Muscle of leg (tissue), 3 donors: ENCODE measurements at regions not wholly inside any gene's neighbourhood (a gene's known extent, or its start where the extent isn't known, plus 50 kb on each side); places are given as distances from the start of the nearest gene placed in this dataset.

ENCODE experiments used
- DNase-seq: peaks from one replicate; pipeline ENCODE4 v3.0.0; 2013
- H3K27ac ChIP-seq: one replicate; pipeline ENCODE4 v1.5.1; 2013; ENCODE audit warnings: mild to moderate bottlenecking, low read length, control low read depth
- H3K27me3 ChIP-seq: one replicate; pipeline ENCODE4 v1.6.1; 2013; ENCODE audit warnings: low read length; ENCODE audit not compliant: control insufficient read depth, insufficient read depth
- H3K36me3 ChIP-seq: one replicate; pipeline ENCODE4 v1.6.1; 2013; ENCODE audit warnings: low read length; ENCODE audit not compliant: control insufficient read depth, insufficient read depth
- H3K4me1 ChIP-seq: one replicate; pipeline ENCODE4 v1.6.1; 2013; ENCODE audit warnings: low read length; ENCODE audit not compliant: control insufficient read depth, insufficient read depth
- H3K4me3 ChIP-seq: one replicate; pipeline ENCODE4 v1.5.1; 2013; ENCODE audit warnings: low read length, control low read depth
- H3K9me3 ChIP-seq: replicated peaks from 2 replicates; pipeline ENCODE4 v1.6.1; 2013; ENCODE audit warnings: low read depth, low read length; ENCODE audit not compliant: control insufficient read depth
- WGBS: methylation state at CpG from one replicate; pipeline ENCODE4 v1.1.5; 2013; ENCODE audit warnings: missing lambda C conversion rate; ENCODE audit not compliant: insufficient coverage; 5-methylcytosine and 5-hydroxymethylcytosine counted together

- Histone ChIP-seq H3K27me3 (no peaks in the 10 kb centered on the region), H3K27ac (no peak overlapping the region), H3K4me3 (no peak overlapping the region), H3K4me1 (no peaks in the 10 kb centered on the region), H3K36me3 (no peaks in the 10 kb centered on the region), H3K9me3 (no peaks in the 10 kb centered on the region)
- no CpG with 5 or more reads among the region's 5 CpGs for WGBS
- DNase-seq = no peak
Measured at GRCh38 chr1:173300061-173301044, 93.2 kb upstream of the TNFSF4 start.

- Histone ChIP-seq H3K27ac (no peak overlapping the region), H3K4me1 (no peaks in the 10 kb centered on the region), H3K27me3 (no peaks in the 10 kb centered on the region), H3K36me3 (no peaks in the 10 kb centered on the region), H3K9me3 (no peaks in the 10 kb centered on the region), H3K4me3 (no peak overlapping the region)
- no peak for DNase-seq
- no CpG with 5 or more reads among the region's 1 CpG for WGBS
Measured at GRCh38 chr1:173301507-173301906, 94.4 kb upstream of the TNFSF4 start.

- Histone ChIP-seq H3K27me3 (no peaks in the 10 kb centered on the region), H3K9me3 (no peaks in the 10 kb centered on the region), H3K36me3 (no peaks in the 10 kb centered on the region), H3K4me1 (no peaks in the 10 kb centered on the region), H3K4me3 (no peak overlapping the region), H3K27ac (no peak overlapping the region)
- WGBS = no CpG with 5 or more reads among the region's 1 CpG
- DNase-seq = no peak
Measured at GRCh38 chr1:173302366-173302765, 95.2 kb upstream of the TNFSF4 start.

GRCh38 chr1:173302890-173303829, 96.0 kb upstream of the TNFSF4 start:
- H3K4me1 ChIP-seq = no peaks in the 10 kb centered on the region
- no peaks in the 10 kb centered on the region for H3K9me3 ChIP-seq
- DNase-seq = no peak
- H3K4me3 ChIP-seq = no peak overlapping the region
- H3K27ac ChIP-seq = no peak overlapping the region
- no peaks in the 10 kb centered on the region for H3K36me3 ChIP-seq
- no peaks in the 10 kb centered on the region for H3K27me3 ChIP-seq
- WGBS = no CpG with 5 or more reads among the region's 8 CpGs

GRCh38 chr1:173303984-173304383, 96.9 kb upstream of the TNFSF4 start:
- no CpG with 5 or more reads among the region's 1 CpG for WGBS
- no peak for DNase-seq

GRCh38 chr1:173304529-173305227, 97.5 kb upstream of the TNFSF4 start:
- Histone ChIP-seq H3K27me3 (no peaks in the 10 kb centered on the region), H3K9me3 (no peaks in the 10 kb centered on the region)
- no CpG with 5 or more reads among the region's 1 CpG for WGBS

More at GRCh38 chr1:173303984-173304383, 96.9 kb upstream of the TNFSF4 start:
- Histone ChIP-seq H3K4me1 (no peaks in the 10 kb centered on the region), H3K4me3 (no peak overlapping the region), H3K27me3 (no peaks in the 10 kb centered on the region), H3K36me3 (no peaks in the 10 kb centered on the region), H3K9me3 (no peaks in the 10 kb centered on the region), H3K27ac (no peak overlapping the region)

GRCh38 chr1:173307845-173308244, 100.7 kb upstream of the TNFSF4 start:
- no peaks in the 10 kb centered on the region for H3K4me1 ChIP-seq
- no peak overlapping the region for H3K4me3 ChIP-seq
- H3K9me3 ChIP-seq = no peaks in the 10 kb centered on the region
- no peak overlapping the region for H3K27ac ChIP-seq
- H3K36me3 ChIP-seq = no peaks in the 10 kb centered on the region
- WGBS = no CpG with 5 or more reads among the region's 1 CpG
- no peaks in the 10 kb centered on the region for H3K27me3 ChIP-seq
- DNase-seq = no peak

More at GRCh38 chr1:173304529-173305227, 97.5 kb upstream of the TNFSF4 start:
- H3K36me3 ChIP-seq = no peaks in the 10 kb centered on the region
- no peak overlapping the region for H3K27ac ChIP-seq
- no peak overlapping the region for H3K4me3 ChIP-seq
- no peaks in the 10 kb centered on the region for H3K4me1 ChIP-seq
- no peak for DNase-seq

- no peaks in the 10 kb centered on the region for H3K27me3 ChIP-seq
- H3K36me3 ChIP-seq = no peaks in the 10 kb centered on the region
- no peaks in the 10 kb centered on the region for H3K9me3 ChIP-seq
- no peak overlapping the region for H3K4me3 ChIP-seq
- WGBS = no CpG with 5 or more reads among the region's 1 CpG
- H3K4me1 ChIP-seq = no peaks in the 10 kb centered on the region
- H3K27ac ChIP-seq = no peak overlapping the region
- no peak for DNase-seq
Measured at GRCh38 chr1:173314656-173315055, 107.5 kb upstream of the TNFSF4 start.

- no peaks in the 10 kb centered on the region for H3K27me3 ChIP-seq
- no peaks in the 10 kb centered on the region for H3K4me1 ChIP-seq
- WGBS = no CpG with 5 or more reads among the region's 3 CpGs
- H3K27ac ChIP-seq = no peak overlapping the region
- no peaks in the 10 kb centered on the region for H3K9me3 ChIP-seq
- no peak overlapping the region for H3K4me3 ChIP-seq
- DNase-seq = no peak
- no peaks in the 10 kb centered on the region for H3K36me3 ChIP-seq
Measured at GRCh38 chr1:173315296-173315695, 108.2 kb upstream of the TNFSF4 start.
